Uterus (tissue), 3 donors: ENCODE measurements at regions not wholly inside any gene's neighbourhood (a gene's known extent, or its start where the extent isn't known, plus 50 kb on each side); places are given as distances from the start of the nearest gene placed in this dataset.

Experiments
- DNase-seq, 2 donors: peaks; one replicate each; pipeline ENCODE4 v3.0.0-alpha.2; 2019 to 2020
- H3K27ac ChIP-seq, 2 donors: fragments of 200-600 bp; sonication (generic); 1 replicate in 1 of 2; 2 replicates in 1 of 2; pipeline ENCODE4 v1.5.1; 2016 to 2018
- H3K27me3 ChIP-seq, 2 donors: fragments of 200-600 bp; sonication (generic); one replicate each; pipeline ENCODE4 v1.5.1; 2018 to 2019; ENCODE audit warnings: control low read depth in 1 of 2
- H3K36me3 ChIP-seq, 2 donors: fragments of 200-600 bp; sonication (generic); one replicate each; pipeline ENCODE4 v1.5.1; 2019; ENCODE audit warnings: control low read depth in 1 of 2
- H3K4me1 ChIP-seq, 2 donors: fragments of 200-600 bp; sonication (generic); one replicate each; pipeline ENCODE4 v1.5.1; 2018 to 2019; ENCODE audit warnings: control low read depth in 1 of 2
- H3K4me3 ChIP-seq, 2 donors: fragments of 200-600 bp; sonication (generic); 1 replicate in 1 of 2; 2 replicates in 1 of 2; pipeline ENCODE4 v1.5.1; 2018 to 2019; ENCODE audit warnings: mild to moderate bottlenecking in 1 of 2
- H3K9me3 ChIP-seq, 2 donors: fragments of 200-600 bp; sonication (generic); one replicate each; pipeline ENCODE4 v1.5.1; 2019; ENCODE audit warnings: control low read depth in 1 of 2
- POLR2A ChIP-seq, 2 donors: fragments of 450-650 bp; IDR thresholded peaks; one replicate each; pipeline ENCODE4 v1.6.1; 2016; ENCODE audit warnings: antibody characterized with exemption in 2 of 2, mild to moderate bottlenecking in 1 of 2, moderate library complexity in 1 of 2
- intact Hi-C: fragments of 100-400 bp; cut with DNase I; formaldehyde crosslinking; loops from one replicate; pipeline ENCODE4 v1.15.1; 2023; ENCODE audit warnings: low total_unique reads
- TF ChIP-seq, protein P1 (sequence below), 4 experiments: fragments of 200-600 bp in 2 of 4; fragments of 450-650 bp in 2 of 4; sonication (generic) in 2 of 4; IDR thresholded peaks; one replicate each; pipeline ENCODE4 v1.5.1; 2016 to 2019; ENCODE audit warnings: antibody characterized with exemption in 4 of 4, mild to moderate bottlenecking in 2 of 4, moderate library complexity in 1 of 4
- donor health status: DM: yes; HTN: yes; CAD: no.

DNA sequence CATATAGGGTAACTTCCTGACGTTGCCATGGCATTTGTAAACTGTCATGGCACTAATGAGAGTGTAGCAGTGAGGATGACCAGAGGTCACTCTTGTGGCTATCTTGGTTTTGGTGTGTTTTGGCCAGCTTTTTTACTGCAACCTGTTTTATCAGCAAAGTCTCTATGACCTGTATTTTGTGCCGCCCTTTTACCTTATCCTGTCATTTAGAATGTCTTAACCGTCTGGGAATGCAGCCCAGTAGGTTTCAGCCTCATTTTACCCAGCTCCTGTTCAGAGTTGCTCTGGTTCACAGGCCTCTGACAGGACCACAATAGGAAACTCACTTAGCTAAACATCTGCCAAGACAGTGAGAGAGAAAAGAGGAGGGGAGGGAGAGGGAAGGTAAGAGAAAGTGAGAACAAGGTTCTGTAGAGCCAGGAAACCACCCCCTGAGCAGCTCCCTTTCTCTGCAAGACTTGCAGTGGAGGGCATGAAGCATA is 64.8 kb upstream of the PLEKHG3 start:
- intact Hi-C loops: loop anchor here (10.0 kb wide), 1 partner anchor 95 kb away; the partner anchor contains the start of genes HSPA2 and PPP1R36
- no peak for DNase-seq
- no peaks in the 10 kb centered on the region for H3K27me3 ChIP-seq
- no peaks in the 10 kb centered on the region for H3K9me3 ChIP-seq
- H3K27ac ChIP-seq: no peak overlapping the region
- H3K36me3 ChIP-seq: no peaks in the 10 kb centered on the region
- TF ChIP-seq, protein P1, sequence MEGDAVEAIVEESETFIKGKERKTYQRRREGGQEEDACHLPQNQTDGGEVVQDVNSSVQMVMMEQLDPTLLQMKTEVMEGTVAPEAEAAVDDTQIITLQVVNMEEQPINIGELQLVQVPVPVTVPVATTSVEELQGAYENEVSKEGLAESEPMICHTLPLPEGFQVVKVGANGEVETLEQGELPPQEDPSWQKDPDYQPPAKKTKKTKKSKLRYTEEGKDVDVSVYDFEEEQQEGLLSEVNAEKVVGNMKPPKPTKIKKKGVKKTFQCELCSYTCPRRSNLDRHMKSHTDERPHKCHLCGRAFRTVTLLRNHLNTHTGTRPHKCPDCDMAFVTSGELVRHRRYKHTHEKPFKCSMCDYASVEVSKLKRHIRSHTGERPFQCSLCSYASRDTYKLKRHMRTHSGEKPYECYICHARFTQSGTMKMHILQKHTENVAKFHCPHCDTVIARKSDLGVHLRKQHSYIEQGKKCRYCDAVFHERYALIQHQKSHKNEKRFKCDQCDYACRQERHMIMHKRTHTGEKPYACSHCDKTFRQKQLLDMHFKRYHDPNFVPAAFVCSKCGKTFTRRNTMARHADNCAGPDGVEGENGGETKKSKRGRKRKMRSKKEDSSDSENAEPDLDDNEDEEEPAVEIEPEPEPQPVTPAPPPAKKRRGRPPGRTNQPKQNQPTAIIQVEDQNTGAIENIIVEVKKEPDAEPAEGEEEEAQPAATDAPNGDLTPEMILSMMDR (IDR thresholded peaks at IDR 0.05): no peak
- TF ChIP-seq POLR2A (IDR thresholded peaks at IDR 0.05): no peak
- H3K4me3 ChIP-seq: no peak overlapping the region
- no peaks in the 10 kb centered on the region for H3K4me1 ChIP-seq

DNA sequence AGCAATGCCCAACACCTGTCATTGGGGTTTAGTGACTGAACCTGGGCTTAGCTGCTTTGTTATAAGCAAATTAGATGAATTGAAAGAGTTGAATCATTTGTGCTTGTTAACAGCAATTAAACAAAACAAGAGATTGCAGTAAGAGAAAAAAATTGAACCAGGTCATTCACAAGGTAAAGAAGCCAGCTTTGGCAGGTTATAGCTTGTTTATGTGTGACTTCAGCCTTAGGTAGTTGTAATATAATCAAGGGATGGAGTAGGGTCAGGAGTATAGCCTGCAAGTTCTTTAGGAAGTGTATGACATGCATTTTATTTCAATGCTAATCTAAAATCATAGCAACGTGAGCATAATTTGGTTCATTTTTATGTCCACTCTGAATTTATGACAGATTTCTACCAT is 63.4 kb upstream of the PLEKHG3 start:
- DNase-seq: no peak
- Histone ChIP-seq H3K9me3 (no peaks in the 10 kb centered on the region), H3K27ac (no peak overlapping the region), H3K27me3 (no peaks in the 10 kb centered on the region), H3K36me3 (no peaks in the 10 kb centered on the region), H3K4me1 (peaks cover 0 to 4% of the 10 kb centered on the region in 2 donors), H3K4me3 (no peak overlapping the region)
- intact Hi-C loops: no loop called here
- TF ChIP-seq POLR2A (IDR thresholded peaks at IDR 0.05): no peak
- TF ChIP-seq, protein P1 (IDR thresholded peaks at IDR 0.05): no peak

DNA sequence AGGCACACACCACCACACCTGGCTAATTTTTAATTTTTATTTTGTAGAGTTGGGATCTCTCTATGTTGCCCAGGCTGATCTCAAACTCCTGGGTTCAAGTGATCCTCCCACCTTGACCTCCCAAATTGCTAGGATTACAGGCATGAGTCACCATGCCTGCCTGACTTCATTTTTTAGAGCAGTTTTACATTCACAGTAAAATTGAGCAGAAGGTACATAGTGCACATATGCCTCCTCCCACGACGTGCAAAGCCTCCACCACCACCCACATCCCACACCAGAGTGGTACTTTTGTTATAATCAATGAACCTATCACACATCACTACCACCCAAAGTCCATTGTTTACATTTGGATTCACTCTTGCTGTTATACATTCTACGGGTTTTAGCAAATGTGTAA is 62.5 kb upstream of the PLEKHG3 start:
- TF ChIP-seq, protein P1 (IDR thresholded peaks at IDR 0.05): no peak
- TF ChIP-seq POLR2A (IDR thresholded peaks at IDR 0.05): no peak
- no peak overlapping the region for H3K4me3 ChIP-seq
- no peaks in the 10 kb centered on the region for H3K9me3 ChIP-seq
- peaks cover 4 to 6% of the 10 kb centered on the region in 2 donors for H3K4me1 ChIP-seq
- H3K27me3 ChIP-seq: no peaks in the 10 kb centered on the region
- intact Hi-C loops: no loop called here
- H3K27ac ChIP-seq: no peak overlapping the region
- no peak for DNase-seq
- no peaks in the 10 kb centered on the region for H3K36me3 ChIP-seq

DNA sequence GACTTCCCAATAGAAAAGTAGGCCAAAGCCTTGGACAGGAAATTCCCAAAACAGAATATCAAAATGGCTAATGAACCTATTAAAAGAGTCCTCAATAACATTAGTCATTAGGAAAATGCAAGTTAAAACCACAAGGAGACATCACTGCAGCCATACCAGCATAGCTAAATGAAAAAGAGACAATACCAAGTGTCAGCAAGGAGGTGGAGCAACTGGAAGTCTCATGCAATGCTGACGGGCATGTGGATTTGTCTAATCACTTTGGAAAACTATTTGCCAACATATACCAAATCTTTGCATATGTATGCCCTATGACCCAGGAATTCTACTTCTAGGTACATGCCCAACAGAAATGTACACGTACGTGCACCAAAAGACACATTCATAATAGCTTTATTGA is 60.5 kb upstream of the PLEKHG3 start:
- no peak overlapping the region for H3K4me3 ChIP-seq
- peak overlapping the region in 1 of 2 donors; percentile 85 for H3K27ac ChIP-seq
- intact Hi-C loops: no loop called here
- H3K9me3 ChIP-seq: no peaks in the 10 kb centered on the region
- H3K27me3 ChIP-seq: no peaks in the 10 kb centered on the region
- no peak for DNase-seq
- no peak for TF ChIP-seq POLR2A (IDR thresholded peaks at IDR 0.05)
- TF ChIP-seq, protein P1 (IDR thresholded peaks at IDR 0.05): no peak
- no peaks in the 10 kb centered on the region for H3K36me3 ChIP-seq
- peaks cover 4 to 6% of the 10 kb centered on the region in 2 donors for H3K4me1 ChIP-seq

DNA sequence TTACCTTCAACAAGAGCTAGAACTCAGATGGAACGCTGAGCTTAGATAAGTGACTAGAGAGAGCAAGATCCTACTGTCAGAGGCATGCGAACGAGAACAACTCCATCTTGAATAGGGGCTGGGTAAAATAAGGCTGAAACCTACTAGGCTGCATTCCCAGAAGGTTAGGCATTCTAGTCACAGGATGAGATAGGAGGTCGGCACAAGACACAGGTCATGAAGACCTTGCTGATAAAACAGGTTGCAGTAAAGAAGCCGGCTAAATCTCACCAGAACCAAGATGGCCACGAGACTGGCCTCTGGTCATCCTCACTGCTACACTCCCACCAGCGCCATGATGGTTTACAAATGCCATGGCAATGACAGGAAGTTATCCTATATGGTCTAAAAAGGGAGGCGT is 59.6 kb upstream of the PLEKHG3 start:
- no peak for TF ChIP-seq POLR2A (IDR thresholded peaks at IDR 0.05)
- TF ChIP-seq, protein P1 (IDR thresholded peaks at IDR 0.05): no peak
- H3K9me3 ChIP-seq: no peaks in the 10 kb centered on the region
- peaks cover 4 to 6% of the 10 kb centered on the region in 2 donors for H3K4me1 ChIP-seq
- intact Hi-C loops: no loop called here
- DNase-seq: no peak
- peak overlapping the region; percentile 77 to 85 for H3K27ac ChIP-seq
- H3K27me3 ChIP-seq: no peaks in the 10 kb centered on the region
- no peaks in the 10 kb centered on the region for H3K36me3 ChIP-seq
- no peak overlapping the region for H3K4me3 ChIP-seq
